Keratinocyte (primary cell): ENCODE measurements at regions not wholly inside any gene's neighbourhood (a gene's known extent, or its start where the extent isn't known, plus 50 kb on each side); places are given as distances from the start of the nearest gene placed in this dataset.

Source experiments
- DNase-seq: peaks from one replicate; pipeline ENCODE4 v3.0.0-alpha.2; 2011; ENCODE audit warnings: low read depth, missing footprints, low spot score
- FAIRE-seq: peaks from 2 replicates; lab custom pipeline; 2011; peaks lifted over from hg19 to GRCh38; lab: Jason Lieb, UNC
- H2AFZ ChIP-seq: 2 replicates; pipeline ENCODE4 v1.6.0; 2012; ENCODE audit warnings: low read length, control low read depth, inconsistent platforms; ENCODE audit not compliant: control insufficient read depth
- H3K27ac ChIP-seq: 2 replicates; pipeline ENCODE4 v1.5.1; 2011; ENCODE audit warnings: low read length; ENCODE audit not compliant: control insufficient read depth, insufficient read depth
- H3K27me3 ChIP-seq: 3 replicates; pipeline ENCODE4 v1.6.0; 2011; ENCODE audit warnings: low read length; ENCODE audit not compliant: control insufficient read depth, insufficient read depth; ENCODE audit errors: extremely low read depth
- H3K36me3 ChIP-seq, 2 experiments: 2 replicates in 1 of 2; 3 replicates in 1 of 2; pipeline ENCODE4 v1.5.1; 2011; ENCODE audit warnings: low read length in 2 of 2, mild to moderate bottlenecking in 1 of 2; ENCODE audit not compliant: control insufficient read depth in 2 of 2, insufficient read depth in 2 of 2; ENCODE audit errors: extremely low read depth in 1 of 2
- H3K4me1 ChIP-seq: 3 replicates; pipeline ENCODE4 v1.5.1; 2011; ENCODE audit warnings: low read length; ENCODE audit not compliant: control insufficient read depth, insufficient read depth; ENCODE audit errors: extremely low read depth
- H3K4me2 ChIP-seq: 3 replicates; pipeline ENCODE4 v1.6.0; 2011; ENCODE audit warnings: low read depth, low read length; ENCODE audit not compliant: control insufficient read depth, insufficient read depth; ENCODE audit errors: extremely low read depth
- H3K4me3 ChIP-seq, 3 experiments: fragments of 200-600 bp in 1 of 3; sonication (generic) in 1 of 3; 2 replicates in 2 of 3; 3 replicates in 1 of 3; pipeline ENCODE4 v1.5.1; 2011 to 2016; ENCODE audit warnings: low read length in 3 of 3, mild to moderate bottlenecking in 3 of 3, control low read depth in 2 of 3, inconsistent platforms in 1 of 3, low read depth in 1 of 3, mixed read lengths in 1 of 3, mixed run types in 1 of 3, moderate library complexity in 1 of 3; ENCODE audit not compliant: control insufficient read depth in 2 of 3, insufficient read depth in 2 of 3; ENCODE audit errors: extremely low read depth in 1 of 3
- H3K79me2 ChIP-seq: 2 replicates; pipeline ENCODE4 v1.6.0; 2012; ENCODE audit warnings: low read length; ENCODE audit not compliant: control insufficient read depth, insufficient read depth
- H3K9ac ChIP-seq: 3 replicates; pipeline ENCODE4 v1.6.0; 2011; ENCODE audit warnings: low read length; ENCODE audit not compliant: control insufficient read depth, insufficient read depth; ENCODE audit errors: extremely low read depth
- H3K9me1 ChIP-seq: 3 replicates; pipeline ENCODE4 v1.6.0; 2011; ENCODE audit warnings: low read length; ENCODE audit not compliant: control insufficient read depth, insufficient read depth; ENCODE audit errors: extremely low read depth
- H3K9me3 ChIP-seq: 2 replicates; pipeline ENCODE4 v1.5.1; 2012; ENCODE audit warnings: low read depth, low read length; ENCODE audit not compliant: control insufficient read depth
- H4K20me1 ChIP-seq: 3 replicates; pipeline ENCODE4 v1.6.0; 2011; ENCODE audit warnings: low read length; ENCODE audit not compliant: control insufficient read depth, insufficient read depth; ENCODE audit errors: extremely low read depth
- CTCF ChIP-seq, 3 experiments: IDR thresholded peaks in 1 of 3; conservative IDR thresholded peaks in 1 of 3; optimal IDR thresholded peaks in 1 of 3; 2 replicates in 2 of 3; 3 replicates in 1 of 3; pipeline versions ENCODE3 to v1.5.1; 2011; ENCODE audit warnings: low read length in 3 of 3, mild to moderate bottlenecking in 3 of 3, moderate library complexity in 2 of 3, control low read depth in 1 of 3, inconsistent platforms in 1 of 3; ENCODE audit not compliant: insufficient read depth in 2 of 3; ENCODE audit errors: extremely low read depth in 1 of 3
- EZH2 ChIP-seq: IDR thresholded peaks from one replicate; pipeline ENCODE4 v1.6.1; 2012; ENCODE audit warnings: inconsistent platforms, mild to moderate bottlenecking, low read length, moderate library complexity
- dilution Hi-C: fragments of 300-500 bp; cut with MboI; formaldehyde crosslinking; loops from one replicate; pipeline ENCODE4 v1.7.0; 2020; ENCODE audit warnings: low sequenced_read_pairs; ENCODE audit not compliant: extremely low pct_ligation_motif_present

- Histone ChIP-seq H3K4me2 (no peak overlapping the region), H3K9me3 (no peaks in the 10 kb centered on the region), H3K79me2 (no peaks in the 10 kb centered on the region), H3K9ac (no peak overlapping the region), H3K36me3 (no peaks in the 10 kb centered on the region), H4K20me1 (no peaks in the 10 kb centered on the region), H3K27ac (no peak overlapping the region), H2AFZ (no peak overlapping the region), H3K4me3 (no peak overlapping the region), H3K27me3 (peaks cover 22% of the 10 kb centered on the region), H3K9me1 (no peaks in the 10 kb centered on the region), H3K4me1 (no peaks in the 10 kb centered on the region)
- dilution Hi-C loops, result no loop called here
- TF ChIP-seq CTCF (optimal IDR thresholded peaks at IDR 0.05 in 1 of 3, IDR thresholded peaks at IDR 0.05 in 1 of 3, conservative IDR thresholded peaks at IDR 0.05 in 1 of 3; ENCODE audit: extremely low read depth in 1 of 3, insufficient read depth in 2 of 3, low read length in 3 of 3) (no peak), EZH2 (no peak)
- FAIRE-seq (no peak), DNase-seq (no peak)
Measured at GRCh38 chr2:237200462-237200861, 114.8 kb downstream of the COPS8 start.

GRCh38 chr2:237201461-237202287, 116.0 kb downstream of the COPS8 start:
- no peaks in the 10 kb centered on the region for H3K4me1 ChIP-seq
- H3K36me3 ChIP-seq, result no peaks in the 10 kb centered on the region
- peaks cover 21% of the 10 kb centered on the region for H3K27me3 ChIP-seq
- DNase-seq (no peak), FAIRE-seq (no peak)
- no peak overlapping the region for H3K9ac ChIP-seq
- no peaks in the 10 kb centered on the region for H3K9me3 ChIP-seq
- H3K27ac ChIP-seq, result no peak overlapping the region
- H3K4me3 ChIP-seq, result no peak overlapping the region
- H2AFZ ChIP-seq, result no peak overlapping the region
- no peaks in the 10 kb centered on the region for H4K20me1 ChIP-seq
- H3K4me2 ChIP-seq, result no peak overlapping the region
- dilution Hi-C loops, result no loop called here
- TF ChIP-seq CTCF (optimal IDR thresholded peaks at IDR 0.05 in 1 of 3, IDR thresholded peaks at IDR 0.05 in 1 of 3, conservative IDR thresholded peaks at IDR 0.05 in 1 of 3; ENCODE audit: extremely low read depth in 1 of 3, insufficient read depth in 2 of 3, low read length in 3 of 3), result no peak
- TF ChIP-seq EZH2, result no peak
- H3K79me2 ChIP-seq, result no peaks in the 10 kb centered on the region
- H3K9me1 ChIP-seq, result no peaks in the 10 kb centered on the region
